D721Med (cell line): ENCODE measurements at regions not wholly inside any gene's neighbourhood (a gene's known extent, or its start where the extent isn't known, plus 50 kb on each side); places are given as distances from the start of the nearest gene placed in this dataset.

Experiments
- DNase-seq: peaks from one replicate; pipeline ENCODE4 v3.0.0; 2011; ENCODE audit warnings: low spot score; ENCODE audit not compliant: insufficient read length
- FAIRE-seq: peaks from 2 replicates; lab custom pipeline; 2011; peaks lifted over from hg19 to GRCh38; lab: Jason Lieb, UNC
- CTCF ChIP-seq: IDR thresholded peaks from 2 replicates; pipeline ENCODE4 v1.5.1; 2012; ENCODE audit warnings: mild to moderate bottlenecking, control low read depth; ENCODE audit not compliant: insufficient read depth; ENCODE audit errors: missing control alignments

GRCh38 chr11:95514416-95515110 is 275.0 kb downstream of the FAM76B start:
- TF ChIP-seq CTCF: no peak
- FAIRE-seq: no peak
- DNase-seq: no peak

- DNase-seq (no peak), FAIRE-seq (no peak)
- no peak for TF ChIP-seq CTCF
Observed at GRCh38 chr11:95512682-95513081, 276.9 kb downstream of the FAM76B start.

DNA sequence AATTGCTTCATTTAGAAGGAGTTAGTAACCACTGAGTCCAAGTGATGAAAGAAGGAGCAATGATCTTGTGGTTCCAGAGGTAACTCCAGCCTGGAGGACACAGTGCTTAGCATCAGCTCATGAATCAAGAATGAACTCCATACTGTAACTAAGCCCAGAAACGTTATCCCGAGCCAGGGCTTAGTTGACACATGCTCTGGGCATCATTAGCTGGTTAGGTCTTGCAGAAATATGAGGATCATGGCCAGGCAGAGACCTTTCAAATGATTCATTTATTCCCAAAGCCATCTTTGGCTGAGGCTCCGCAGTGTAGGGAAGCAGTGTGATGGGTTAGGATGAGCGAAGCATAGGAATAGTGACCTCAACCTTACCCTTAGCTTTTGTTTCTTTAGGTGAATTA is 277.4 kb downstream of the FAM76B start:
- DNase-seq (no peak), FAIRE-seq (no peak)
- TF ChIP-seq CTCF: no peak

DNA sequence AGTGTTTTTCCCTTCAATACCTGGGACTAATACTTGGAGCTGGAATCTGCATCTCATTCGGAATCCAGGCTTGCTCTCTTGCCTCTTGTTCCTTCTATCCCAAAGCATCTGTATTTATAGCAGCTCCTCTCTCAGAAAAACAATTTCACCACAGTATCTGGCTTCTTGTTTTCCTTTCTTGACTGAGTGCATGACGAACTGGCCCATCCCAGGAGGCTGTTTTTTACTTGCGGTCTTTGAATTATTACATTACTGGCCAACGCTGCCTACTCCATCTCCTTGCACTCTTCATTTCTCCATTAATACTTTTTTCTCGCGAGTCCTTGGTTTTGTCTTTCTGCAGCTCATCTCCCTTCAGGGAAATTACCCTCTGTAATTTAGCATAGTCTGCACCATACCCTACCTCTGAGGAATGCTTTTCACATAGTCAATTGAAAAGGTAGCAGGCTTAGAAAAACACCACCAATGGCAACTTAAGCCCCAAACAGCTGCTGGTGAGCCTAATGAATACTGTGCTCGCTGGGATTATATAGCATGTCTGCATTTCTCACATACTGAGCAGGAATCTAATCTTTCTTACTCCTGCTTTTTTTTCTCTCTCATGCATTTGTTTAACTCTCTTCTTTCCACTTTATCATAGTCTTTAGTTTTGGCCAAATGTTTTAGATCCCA is 277.4 kb upstream of the SESN3 start:
- TF ChIP-seq CTCF: no peak
- no peak for FAIRE-seq
- DNase-seq: no peak

- no peak for DNase-seq
- no peak for FAIRE-seq
Observed at GRCh38 chr11:95507794-95508193, 276.8 kb upstream of the SESN3 start.

DNA sequence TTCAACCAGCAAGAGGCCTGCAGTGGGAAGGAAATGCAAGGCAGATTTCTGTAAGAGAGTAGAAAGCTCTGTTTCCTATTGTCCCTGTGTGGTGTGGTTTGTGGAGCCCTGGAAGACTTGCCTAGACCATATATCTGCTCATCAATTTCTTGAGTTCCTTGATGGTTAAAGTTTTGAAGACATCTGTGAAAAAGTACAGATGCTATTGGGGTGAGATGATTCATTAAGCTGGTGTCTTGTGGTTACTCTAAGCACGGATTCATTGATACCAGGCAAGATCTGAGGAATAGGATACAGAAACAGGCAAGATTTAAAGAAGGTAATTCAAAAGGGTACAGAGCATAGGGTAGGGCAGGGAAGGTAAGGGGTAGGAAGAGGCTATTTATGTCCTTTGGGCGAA is 275.8 kb upstream of the SESN3 start:
- FAIRE-seq (no peak), DNase-seq (no peak)
- TF ChIP-seq CTCF: no peak

More at GRCh38 chr11:95507794-95508193, 276.8 kb upstream of the SESN3 start:
- no peak for TF ChIP-seq CTCF

- DNase-seq: no peak
- FAIRE-seq: no peak
- TF ChIP-seq CTCF: no peak
Observed at GRCh38 chr11:95505927-95506426, 275.0 kb upstream of the SESN3 start.
